ENCODE measurements at regions not wholly inside any gene's neighbourhood (a gene's known extent, or its start where the extent isn't known, plus 50 kb on each side); places are given as distances from the start of the nearest gene placed in this dataset.
A peak's percentile ranks its signal among the peaks of the same experiment; 100 is the strongest.

- no peak overlapping the region for H3K4me3 ChIP-seq (ENCODE audit: low read depth, low read length)
- TF ChIP-seq CTCF (conservative IDR thresholded peaks at IDR 0.05; ENCODE audit: low read depth, low read length) = no peak
- DNase-seq (ENCODE audit: low read depth) = peak; percentile 1
These were observed 133.7 kb downstream of the PTCHD4 start for GRCh38 chr6:47977314-47977713.

DNA sequence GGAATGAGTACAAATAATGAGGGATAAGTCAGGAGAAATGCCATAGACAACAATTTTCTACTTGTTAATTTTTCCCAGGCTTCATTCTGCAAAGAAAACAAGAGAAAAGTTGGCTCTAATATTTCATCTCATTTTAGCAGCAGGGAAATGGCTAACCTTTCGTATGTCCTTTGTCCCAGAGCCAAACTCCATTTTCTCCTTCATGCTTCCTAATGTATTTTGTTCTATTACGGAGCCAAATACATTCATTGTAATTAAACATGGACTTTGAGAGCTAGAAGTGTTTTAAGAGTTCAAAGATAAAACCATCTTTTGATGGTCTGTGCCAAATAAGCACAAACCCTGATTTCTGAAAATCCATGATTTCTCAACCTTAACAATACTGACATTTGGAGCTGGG, 136.9 kb downstream of the PTCHD4 start:
- no peak for TF ChIP-seq CTCF (conservative IDR thresholded peaks at IDR 0.05; ENCODE audit: low read depth, low read length)
- DNase-seq (ENCODE audit: low read depth) = no peak
- no peak overlapping the region for H3K4me3 ChIP-seq (ENCODE audit: low read depth, low read length)

GRCh38 chr6:47970826-47971225, 140.2 kb downstream of the PTCHD4 start:
- H3K4me3 ChIP-seq (ENCODE audit: low read depth, low read length) = no peak overlapping the region
- DNase-seq (ENCODE audit: low read depth) = no peak
- TF ChIP-seq CTCF (conservative IDR thresholded peaks at IDR 0.05; ENCODE audit: low read depth, low read length) = no peak

- H3K4me3 ChIP-seq (ENCODE audit: low read depth, low read length) = no peak overlapping the region
- no peak for DNase-seq (ENCODE audit: low read depth)
- no peak for TF ChIP-seq CTCF (conservative IDR thresholded peaks at IDR 0.05; ENCODE audit: low read depth, low read length)
These were observed 143.2 kb downstream of the PTCHD4 start for GRCh38 chr6:47967843-47968242.

- TF ChIP-seq CTCF (conservative IDR thresholded peaks at IDR 0.05; ENCODE audit: low read depth, low read length) = no peak
- DNase-seq (ENCODE audit: low read depth) = no peak
- no peak overlapping the region for H3K4me3 ChIP-seq (ENCODE audit: low read depth, low read length)
These were observed 146.0 kb downstream of the PTCHD4 start for GRCh38 chr6:47964969-47965368.

DNA sequence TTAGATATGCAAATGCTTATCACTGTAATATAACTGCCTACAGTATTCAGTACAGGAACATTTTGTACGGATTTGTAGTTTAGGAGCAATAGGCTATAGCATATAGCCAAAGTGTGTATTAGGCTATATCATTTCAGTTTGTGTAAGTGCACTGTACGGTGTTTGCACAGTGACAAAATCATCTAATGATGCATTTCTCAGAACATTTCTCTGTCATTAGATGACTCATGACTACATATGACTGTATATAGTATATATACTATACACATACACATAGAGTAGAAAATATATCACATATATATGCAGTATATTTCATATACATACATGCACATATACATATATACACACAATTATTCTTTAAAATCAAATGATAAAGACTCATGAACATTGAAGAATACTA, 158.4 kb downstream of the PTCHD4 start:
- DNase-seq (ENCODE audit: low read depth) = no peak
- no peak overlapping the region for H3K4me3 ChIP-seq (ENCODE audit: low read depth, low read length)
- TF ChIP-seq CTCF (conservative IDR thresholded peaks at IDR 0.05; ENCODE audit: low read depth, low read length) = no peak

DNA sequence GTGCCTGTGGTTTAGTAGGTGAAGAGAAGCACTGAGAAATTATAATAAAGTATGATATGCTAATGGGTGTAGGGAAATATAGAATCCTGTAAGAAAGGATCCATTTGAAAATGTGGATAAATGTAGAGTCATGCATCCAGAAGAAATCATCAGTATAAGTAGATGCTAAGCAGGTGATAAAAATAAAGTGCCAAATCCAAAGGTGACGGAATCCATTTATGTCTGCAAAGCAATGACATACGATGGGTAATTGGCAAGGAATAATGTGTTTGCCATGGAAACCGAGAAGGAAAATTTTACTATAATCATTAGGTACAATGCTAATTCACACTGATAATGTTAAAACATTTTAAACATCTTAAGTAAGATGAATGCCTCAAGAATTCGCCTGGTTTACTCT, 163.0 kb downstream of the OPN5 start:
- no peak overlapping the region for H3K4me3 ChIP-seq (ENCODE audit: low read depth, low read length)
- no peak for DNase-seq (ENCODE audit: low read depth)
- TF ChIP-seq CTCF (conservative IDR thresholded peaks at IDR 0.05; ENCODE audit: low read depth, low read length) = no peak
